ENCODE measurements at regions not wholly inside any gene's neighbourhood (a gene's known extent, or its start where the extent isn't known, plus 50 kb on each side); places are given as distances from the start of the nearest gene placed in this dataset.

DNA sequence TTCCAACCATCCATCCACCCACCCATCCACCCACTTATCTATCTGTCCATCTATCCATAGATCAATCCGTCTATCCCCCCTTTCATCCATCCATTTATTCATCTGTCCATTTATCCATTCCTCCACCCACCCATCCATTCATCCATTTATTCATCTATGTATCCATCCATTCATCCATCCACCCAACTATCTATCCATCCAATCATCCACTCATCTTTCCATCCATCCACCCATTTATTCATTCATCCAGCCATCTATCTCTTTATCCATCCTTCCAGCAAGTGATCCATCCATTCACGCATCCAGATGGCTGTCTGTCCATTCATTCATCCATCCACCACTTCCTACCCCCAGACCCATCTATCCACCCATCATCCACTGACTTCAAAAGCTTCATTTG, 84.0 kb upstream of the CD99 start:
- no peak for DNase-seq

DNA sequence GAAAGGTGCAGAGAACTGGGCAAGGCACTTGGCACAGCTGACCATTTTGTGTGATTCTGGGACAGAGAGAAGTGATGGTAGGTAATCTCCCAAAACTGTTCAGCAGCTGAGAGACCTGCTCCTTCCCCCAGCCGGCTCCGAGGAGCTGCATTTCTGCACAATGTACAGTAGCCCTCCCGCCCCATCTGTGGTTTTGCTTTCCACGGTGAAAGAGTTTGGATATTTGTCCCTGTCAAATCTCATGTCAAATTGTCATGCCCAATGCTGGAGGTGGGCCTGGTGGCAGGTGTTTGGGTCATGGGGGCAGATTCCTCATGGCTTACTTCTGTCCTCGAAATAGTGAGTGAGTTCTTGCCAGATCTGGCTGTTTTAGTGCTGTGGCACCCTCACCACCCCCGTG, 90.5 kb upstream of the CD99 start:
- DNase-seq: no peak

DNA sequence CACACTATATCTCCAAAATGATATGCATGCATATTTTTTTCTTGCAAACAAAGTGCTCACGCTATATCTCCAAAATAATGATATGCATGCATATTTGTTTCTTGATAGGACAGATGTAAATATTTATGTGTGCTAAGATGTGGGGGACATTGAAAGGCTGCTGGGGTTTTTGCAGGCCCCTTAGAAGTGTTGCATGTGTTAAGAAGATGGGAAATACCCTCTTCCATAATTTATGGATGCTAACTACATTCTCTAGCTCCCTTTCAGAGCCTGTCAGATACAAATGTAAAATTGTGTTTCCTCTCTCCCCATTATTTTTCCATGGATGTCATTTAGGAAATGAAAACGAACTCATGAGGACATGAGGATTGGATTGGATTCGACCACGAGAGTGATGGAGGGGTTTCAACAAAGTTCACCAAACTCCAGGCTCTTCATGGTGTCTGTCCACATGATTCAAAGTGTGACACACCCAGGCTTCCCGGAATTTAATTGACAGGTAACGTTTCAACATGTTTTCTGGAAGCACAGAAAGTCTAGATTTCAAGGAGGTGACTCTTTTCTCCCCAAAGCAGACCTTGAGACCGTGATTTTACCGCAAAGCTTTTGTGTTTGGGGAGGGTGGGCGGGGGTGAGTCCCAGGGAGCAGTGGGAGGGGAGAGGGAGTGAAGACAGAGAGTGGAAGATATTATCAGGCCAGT, 94.4 kb upstream of the CD99 start:
- DNase-seq: no peak

DNA sequence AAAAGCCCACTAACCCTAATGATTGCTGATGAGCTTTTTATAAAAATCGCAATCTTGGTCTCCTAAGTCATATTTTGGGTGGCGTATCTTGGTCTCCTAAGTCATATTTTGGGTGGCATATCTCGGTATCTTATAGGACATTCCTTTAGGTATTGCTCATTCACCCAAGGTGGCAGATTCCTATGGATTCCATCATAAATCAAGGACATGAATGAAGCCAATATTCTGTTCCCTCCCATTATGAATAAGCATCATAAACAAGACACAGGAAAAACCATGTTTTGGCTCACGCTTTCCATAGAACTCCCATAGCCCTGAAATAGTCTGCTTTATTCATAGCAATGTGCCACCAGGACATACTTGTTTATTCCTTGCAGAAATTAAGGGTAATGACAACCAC, 95.0 kb upstream of the CD99 start:
- no peak for DNase-seq

DNA sequence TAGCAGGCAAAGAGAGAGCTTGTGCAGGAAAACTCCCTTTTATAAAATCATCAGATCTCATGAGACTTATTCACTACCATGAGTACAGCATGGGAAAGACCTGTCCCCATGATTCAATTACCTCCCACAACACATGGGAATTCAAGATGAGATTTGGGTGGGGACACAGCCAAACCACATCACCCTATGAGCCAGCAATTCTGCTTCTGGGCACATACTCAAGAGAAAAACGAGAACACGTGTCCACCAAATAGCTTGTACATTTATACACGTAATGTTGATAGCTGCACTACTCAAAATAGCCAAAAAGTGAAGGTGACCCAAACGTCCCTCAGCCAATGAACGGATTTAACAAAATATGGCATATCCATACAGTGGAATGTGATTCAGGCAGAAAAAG, 94.5 kb upstream of the DHRSX start:
- no peak for DNase-seq

DNA sequence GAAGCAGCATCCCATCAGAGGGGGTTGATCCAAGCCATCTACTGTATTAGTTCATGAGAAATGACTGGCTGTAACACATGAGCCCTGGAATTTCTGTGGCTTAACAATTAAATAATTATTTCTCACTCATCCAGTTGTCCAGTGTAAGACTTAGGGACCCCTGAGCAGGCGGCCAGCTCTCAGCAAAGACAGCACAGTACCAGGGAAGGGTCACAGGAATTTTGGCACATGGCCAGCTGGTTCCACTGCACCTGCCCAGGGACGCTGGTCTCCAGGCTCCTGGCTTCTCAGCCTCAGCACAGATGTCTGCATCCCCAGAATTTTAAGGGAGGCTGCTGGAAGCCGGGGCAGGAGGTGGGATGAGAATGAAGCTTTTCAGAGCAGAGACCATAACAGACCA, 93.7 kb upstream of the DHRSX start:
- DNase-seq: no peak

DNA sequence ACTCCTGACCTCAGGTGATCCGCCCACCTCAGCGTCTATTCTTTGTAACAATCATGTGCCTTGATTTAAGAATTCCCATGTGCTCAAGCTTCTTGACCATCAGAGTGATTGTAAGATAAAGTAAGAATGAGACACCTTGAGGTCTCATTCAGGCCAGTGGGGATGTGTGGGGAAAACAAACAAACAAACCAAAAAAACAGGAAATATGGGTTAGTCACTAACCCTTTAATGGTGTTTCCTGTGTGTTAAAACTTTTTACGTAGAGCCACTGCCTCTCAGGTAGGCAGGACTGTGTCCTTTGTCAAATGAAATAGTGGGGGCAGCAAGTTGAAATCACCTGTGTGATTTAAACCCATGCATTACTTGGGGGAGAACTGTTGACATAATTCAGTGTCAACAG, 91.5 kb upstream of the DHRSX start:
- no peak for DNase-seq

DNA sequence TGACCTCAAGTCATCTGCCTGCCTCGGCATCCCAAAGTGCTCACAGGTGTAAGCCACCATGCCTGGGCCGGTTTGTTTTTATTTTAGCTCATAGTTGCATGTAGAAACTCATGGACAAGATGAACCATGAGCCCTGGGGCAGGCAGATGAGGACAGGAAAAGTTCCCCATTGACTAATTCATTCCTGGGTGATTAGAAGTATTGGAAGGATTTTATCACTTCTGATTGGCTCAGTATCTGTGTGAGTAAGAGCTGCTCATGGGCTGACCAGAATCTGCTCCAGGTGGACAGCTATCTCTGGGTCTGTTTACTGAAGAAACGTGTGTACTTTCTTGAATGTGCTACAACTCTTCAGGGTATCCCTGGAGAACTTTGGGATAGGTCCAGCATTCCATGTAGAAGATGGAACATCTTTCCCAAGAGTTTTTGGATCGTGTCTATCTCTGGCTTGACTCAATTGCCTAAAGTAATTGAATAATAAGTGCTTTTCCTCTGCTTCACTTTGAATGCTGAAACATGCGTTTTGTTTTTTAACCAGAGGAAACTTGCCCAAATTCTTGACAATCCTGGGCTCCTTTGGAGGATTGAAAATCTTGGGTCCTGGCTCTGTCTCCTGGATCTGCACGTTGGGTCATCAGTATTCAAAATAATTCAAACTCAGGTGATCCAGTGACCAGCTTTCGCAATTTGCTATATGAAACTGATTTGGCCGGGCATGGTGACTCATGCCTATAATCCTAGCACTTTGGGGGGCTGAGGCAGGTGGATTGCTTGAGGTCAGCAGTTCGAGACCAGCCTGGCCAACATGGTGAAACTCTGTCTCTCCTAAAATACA, 88.6 kb upstream of the DHRSX start:
- DNase-seq: no peak

DNA sequence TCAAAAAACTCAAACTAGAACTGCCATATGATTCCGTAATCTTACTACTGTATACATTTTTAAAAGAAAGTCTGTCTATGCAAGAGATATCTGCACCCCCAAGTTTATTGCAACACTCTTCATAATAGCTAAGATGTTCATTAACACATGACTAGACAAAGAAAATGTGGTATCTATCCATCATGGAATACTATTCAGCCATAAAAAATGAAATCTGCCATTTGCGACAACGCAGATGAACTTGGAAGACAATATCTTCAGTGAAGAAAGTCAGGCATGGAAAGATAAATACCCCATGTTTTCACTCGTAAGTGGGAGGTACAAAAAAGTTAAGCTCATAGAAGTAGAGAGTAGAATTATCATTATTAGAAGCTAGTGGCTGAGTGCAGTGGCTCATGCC, 87.3 kb upstream of the DHRSX start:
- no peak for DNase-seq

DNA sequence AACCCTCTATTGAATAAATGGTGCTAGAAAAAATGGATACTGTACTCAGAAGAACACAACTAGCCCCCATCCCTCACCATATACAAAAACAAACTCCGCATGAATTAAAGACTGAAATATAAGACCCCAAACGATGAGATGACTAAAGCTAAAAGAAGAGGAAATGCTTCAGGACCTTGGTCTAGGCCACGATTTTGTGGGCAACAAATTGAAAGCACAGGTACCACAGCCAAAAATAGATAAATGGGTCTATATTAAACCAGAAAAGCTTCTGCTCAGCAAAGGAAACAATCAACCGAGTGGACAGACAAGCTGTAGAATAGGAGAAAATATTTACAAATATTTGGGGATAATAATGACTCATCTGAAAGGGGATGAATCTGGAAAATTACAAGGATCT, 86.4 kb upstream of the DHRSX start:
- no peak for DNase-seq

DNA sequence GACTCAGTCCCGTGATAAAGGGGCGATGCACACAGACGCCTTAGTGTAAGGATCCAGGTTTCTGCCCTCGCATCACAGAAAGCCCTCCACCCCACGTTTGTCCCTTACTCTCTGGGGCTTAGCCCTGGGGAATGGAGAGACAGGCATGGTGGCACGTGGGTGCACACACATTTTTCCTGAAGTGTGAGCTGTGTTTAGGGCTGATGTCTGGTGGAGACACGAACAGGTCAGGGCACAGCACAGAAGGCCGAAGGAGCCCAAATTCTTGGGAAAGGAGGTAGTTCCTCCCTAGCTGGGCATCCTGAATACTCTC, 84.3 kb upstream of the DHRSX start:
- DNase-seq: no peak

DNA sequence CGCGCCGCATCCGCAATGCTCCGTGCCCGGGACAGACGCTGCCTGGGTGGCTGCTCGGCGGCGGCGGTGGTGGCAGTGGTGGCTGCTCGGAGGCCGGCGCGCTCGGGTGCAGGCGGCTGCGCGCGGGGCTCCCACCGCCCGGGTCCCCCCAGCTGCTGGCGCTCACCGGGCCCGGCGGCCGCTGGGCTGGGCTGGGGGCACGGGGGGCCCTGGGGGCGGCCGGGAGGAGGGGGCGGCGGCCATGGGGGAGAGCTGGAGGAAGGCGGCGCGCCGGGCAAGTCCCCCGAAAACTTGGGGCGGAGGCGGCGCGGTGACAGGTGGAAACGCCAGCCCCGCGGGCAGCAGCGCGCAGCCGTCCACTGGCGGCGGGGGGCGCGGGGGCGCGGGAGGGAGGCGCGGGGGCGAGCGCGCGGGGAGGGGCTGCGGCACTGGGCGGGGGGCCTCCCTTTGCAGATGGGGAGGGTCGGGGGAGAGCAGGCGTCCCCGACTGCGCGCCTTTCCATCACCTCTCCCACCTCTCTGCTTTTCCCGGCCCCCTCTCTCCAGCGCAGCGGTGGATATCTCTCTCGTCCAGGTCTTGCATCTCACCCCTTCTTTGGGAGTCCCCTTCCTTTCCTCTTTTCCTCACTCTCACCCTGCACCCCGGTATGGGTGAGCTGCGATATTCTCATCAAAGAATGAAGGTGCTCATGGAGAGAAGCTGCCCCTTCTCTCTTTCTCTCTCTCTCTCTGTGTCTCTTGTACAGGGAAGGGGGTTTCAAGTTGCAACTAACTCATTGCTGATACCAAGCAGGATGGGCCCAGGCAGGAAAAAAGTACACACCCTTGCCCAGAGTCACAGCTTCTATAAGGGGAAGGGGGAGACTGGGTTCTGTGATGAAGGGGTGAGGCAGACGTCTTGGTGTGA, 83.7 kb upstream of the DHRSX start:
- DNase-seq: no peak

DNA sequence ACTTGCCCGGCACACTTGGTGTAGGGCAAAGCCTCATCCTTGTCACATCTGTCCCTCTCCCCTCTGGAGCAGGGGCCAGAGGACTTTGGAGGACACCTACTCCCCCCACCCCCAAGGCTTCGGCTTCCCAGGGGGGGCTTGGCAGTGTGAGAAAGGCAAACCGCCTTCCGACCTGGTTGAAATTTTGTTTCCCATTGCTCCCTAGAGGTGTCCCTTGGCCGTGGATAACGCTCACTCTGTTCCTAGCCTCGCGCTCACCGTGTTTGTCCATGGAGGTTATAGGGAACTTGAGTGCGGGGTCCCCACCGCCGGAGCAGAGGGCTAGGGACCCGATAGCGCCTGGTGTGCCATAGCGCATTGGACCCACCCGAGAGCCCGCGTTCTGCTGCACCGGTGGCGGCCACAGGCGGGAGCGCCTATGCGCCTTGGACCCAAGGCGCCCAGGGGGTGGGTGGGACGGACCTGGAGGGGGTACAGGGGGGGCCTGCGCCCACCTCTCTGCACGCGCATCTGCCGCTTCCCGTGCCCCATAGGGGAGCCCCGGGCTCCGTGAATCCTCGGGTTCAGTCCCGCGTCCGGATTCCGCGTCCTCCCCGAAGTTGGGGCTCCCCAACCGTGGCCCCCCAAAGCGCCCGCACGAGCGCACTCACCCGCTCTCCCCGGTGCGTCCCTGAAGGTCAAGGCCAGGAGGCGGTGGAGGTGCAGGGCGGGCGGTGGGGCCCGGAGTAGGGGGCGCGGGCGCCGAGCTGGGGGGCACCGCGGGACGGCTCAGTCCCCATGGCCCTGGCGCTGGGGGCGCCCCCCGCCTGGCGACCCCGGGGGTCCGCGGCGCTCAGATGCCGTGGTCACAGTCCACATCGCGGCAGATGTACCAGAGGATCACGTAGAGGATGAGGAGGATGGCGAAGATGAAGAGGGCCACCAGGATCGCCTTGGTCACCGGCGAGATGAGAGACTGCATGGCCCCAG, 82.7 kb upstream of the DHRSX start:
- DNase-seq: no peak

DNA sequence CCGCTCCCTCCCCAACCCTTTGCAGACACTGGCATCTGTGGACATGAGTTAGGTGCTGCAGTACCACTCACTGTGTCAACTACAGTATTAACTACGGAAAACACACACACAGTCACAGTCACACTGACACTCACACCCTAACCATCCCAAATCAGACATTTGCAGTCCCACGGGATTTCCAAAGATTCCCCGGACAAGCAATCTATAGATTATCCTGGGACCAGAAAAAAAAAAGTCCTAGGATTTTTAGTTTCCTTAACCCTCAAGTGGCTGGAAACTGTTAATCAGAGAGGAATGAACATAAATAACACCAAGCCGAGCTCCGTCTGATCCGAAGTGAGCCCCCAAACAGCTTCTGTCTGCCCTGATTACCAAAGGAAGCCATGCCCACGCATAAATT, 81.9 kb upstream of the DHRSX start:
- DNase-seq: no peak

DNA sequence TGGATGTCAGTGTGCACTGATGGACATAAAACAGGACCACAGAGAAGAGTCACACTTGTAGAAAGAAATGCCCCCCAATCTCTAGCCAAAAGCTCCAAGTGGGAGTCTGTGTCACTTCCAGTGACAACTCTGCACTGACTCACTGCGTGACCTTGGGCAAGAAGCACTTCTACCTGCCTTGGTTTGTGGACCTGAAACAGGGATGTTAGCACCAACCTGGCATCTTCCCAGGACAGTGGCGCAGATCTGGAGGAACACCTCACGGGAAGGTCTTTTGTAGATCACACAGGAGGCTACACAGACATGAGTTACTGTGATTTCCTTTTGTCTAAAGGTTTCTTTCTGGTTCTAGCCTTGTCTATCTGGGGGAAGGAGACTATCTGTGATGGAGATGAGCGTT, 80.5 kb upstream of the DHRSX start:
- no peak for DNase-seq

DNA sequence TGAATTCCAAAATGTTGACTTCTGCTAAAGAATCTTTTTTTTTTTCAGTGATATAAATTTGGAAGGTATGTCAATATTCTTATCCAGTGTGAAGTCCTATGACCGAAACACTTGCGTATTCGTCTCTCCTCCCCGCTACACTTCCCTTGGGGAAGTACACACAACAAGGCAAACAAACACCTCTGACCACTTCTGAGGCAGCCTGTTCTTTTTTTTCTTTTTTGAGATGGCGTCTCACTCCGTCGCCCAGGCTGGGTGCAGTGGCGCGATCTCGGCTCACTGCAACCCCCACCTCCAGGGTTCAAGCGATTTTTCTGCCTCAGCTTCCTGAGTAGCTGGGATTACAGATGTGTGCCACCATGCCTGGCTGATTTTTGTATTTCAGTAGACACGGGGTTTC, 78.1 kb upstream of the DHRSX start:
- DNase-seq: no peak

DNA sequence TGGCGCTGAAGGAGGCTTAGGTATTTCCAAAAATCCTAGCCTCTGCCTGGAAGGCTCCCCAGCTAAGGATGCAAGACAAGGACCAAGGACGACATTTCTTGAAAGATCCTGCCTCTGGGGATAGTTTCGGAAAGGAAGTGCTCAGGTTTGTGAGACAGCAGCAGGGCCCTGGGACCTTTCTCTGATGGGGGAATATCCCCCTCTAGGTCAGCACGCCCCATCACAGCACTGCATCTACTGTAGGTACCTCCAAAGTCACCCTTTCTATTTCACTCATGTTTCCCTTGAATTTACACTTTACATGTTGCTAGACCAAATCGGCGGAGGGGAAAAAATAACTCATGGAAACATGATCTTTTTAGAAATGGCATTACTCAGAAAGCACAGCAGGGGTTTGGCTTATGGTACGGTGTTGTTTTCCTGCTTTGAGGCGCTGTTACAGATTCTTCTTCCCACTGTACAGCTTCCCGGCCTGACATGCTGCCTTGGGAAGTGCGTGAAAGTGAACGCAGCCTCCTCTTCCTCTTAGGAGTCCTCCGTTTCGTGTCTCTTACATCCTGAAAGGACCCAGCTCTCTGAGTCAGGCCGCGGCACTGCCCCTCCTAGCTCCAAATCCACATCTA, 77.2 kb upstream of the DHRSX start:
- no peak for DNase-seq

DNA sequence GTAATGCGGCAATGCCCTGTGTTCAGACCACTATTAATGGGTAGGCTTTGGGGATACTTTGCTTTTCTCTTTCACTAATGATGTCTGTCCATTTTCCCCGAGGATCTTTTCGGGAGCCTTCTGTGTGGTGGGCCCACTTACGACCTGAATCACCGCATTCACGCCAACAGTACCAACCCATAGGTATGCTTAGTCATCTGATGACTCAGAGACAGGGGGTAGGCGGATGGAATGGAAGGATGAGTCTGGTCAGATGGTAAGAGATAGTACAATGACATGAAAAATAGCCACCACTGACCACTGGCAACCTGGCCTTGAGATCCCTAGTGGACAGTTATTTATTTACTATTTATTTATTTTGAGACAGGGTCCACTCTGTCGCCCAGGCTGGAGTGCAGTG, 76.0 kb upstream of the DHRSX start:
- DNase-seq: no peak

DNA sequence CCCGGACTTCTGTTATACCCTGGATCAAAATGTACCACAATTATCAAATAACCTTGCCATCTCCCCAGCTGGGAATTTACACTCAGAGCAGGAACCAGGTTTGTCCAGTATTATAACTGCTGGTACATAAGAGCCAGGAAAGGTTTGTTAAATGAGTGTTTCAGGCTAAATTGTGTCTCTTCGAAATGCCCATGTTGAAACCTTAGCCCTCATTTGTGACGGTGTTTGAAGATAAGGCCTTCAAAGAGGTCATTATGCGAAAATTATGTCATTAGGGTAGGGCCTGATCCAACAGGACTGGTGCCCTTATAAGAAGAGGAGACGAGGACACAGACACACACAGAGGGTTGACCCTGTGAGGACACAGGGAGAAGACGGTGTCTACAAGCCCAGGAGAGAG, 73.5 kb upstream of the DHRSX start:
- DNase-seq: no peak

DNA sequence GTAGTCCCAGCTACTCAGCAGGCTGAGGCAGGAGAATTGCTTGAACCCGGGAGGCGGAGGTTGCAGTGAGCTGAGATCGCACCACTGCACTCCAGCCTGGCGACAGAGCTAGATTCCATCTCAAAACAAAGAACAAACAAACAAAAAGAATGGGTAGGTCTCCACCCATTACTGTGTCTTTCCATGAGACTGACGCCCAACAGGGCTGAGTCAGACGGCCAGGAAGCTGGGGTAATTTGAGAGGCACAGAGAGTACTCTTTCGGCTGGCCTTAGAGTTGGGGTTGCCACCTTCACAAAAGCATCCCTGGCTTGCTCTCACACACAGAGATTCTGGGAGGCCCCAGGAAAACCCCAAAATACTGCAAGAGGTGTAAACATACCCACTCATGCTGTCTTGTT, 72.0 kb upstream of the DHRSX start:
- DNase-seq: no peak

DNA sequence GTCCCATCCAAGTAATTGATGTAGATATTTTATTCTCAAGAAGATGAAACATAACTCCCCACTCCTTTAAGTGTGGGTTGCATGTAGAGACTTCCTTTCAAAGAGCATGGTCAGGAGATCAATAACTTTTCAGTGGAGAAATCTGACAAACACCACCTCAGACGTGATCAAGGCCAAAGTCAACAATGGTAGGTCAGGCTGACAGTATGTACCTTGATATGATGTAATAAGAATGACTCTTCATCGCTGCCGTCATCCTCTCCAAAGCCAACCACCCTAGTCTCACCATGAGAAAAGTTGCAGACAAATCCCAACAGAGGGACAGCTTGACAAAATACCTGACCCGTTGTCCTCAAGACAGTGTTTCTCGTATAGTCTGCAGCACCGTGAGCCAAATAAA, 67.3 kb upstream of the DHRSX start:
- DNase-seq: no peak

DNA sequence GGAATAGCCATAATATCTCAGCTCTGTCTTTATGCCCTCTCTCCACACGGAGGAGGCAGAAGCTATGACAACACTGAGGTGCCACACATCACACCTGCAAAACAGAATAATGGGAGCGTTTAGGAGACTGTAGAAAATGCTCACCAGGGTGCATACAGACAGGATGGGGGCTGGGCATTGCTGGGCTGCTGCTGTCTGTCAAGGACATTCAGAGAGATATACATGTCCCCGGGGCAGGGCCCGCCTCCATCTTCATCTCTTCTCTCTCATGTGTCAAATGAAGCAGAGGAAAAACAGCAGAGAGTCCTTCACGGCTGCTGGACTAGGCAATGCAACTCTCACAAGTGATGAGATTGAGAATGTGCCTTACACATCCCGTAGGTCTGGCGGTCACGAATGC, 65.3 kb upstream of the DHRSX start:
- DNase-seq: no peak
